Type B pancreatic cell (in vitro differentiated cells): ENCODE measurements at regions not wholly inside any gene's neighbourhood (a gene's known extent, or its start where the extent isn't known, plus 50 kb on each side); places are given as distances from the start of the nearest gene placed in this dataset.

Source experiments
- DNase-seq: peaks from one replicate; pipeline ENCODE4 v3.0.0; 2021; ENCODE audit warnings: mixed read lengths; ENCODE audit not compliant: unreplicated experiment; ENCODE audit errors: extremely low spot score
- H3K27ac Mint-ChIP-seq: 2 replicates; pipeline ENCODE4 v1.8.0; 2021; ENCODE audit warnings: mild to moderate bottlenecking, mixed read lengths
- H3K27me3 Mint-ChIP-seq: 2 replicates; pipeline ENCODE4 v1.8.0; 2021; ENCODE audit warnings: mixed read lengths
- H3K36me3 Mint-ChIP-seq: 2 replicates; pipeline ENCODE4 v1.8.0; 2021; ENCODE audit warnings: mixed read lengths
- H3K4me1 Mint-ChIP-seq: one replicate; pipeline ENCODE4 v1.8.0; 2021; ENCODE audit warnings: mixed read lengths; ENCODE audit not compliant: unreplicated experiment
- H3K4me3 Mint-ChIP-seq: 2 replicates; pipeline ENCODE4 v1.8.0; 2021; ENCODE audit warnings: mild to moderate bottlenecking, mixed read lengths
- H3K9me3 Mint-ChIP-seq: 2 replicates; pipeline ENCODE4 v1.8.0; 2021; ENCODE audit warnings: mixed read lengths
- TF ChIP-seq, protein P1 (sequence below): fragments of 200-600 bp; sonication (generic); conservative IDR thresholded peaks from 2 replicates; pipeline ENCODE4 v1.5.0; 2021; ENCODE audit warnings: antibody characterized with exemption, mild to moderate bottlenecking

DNA sequence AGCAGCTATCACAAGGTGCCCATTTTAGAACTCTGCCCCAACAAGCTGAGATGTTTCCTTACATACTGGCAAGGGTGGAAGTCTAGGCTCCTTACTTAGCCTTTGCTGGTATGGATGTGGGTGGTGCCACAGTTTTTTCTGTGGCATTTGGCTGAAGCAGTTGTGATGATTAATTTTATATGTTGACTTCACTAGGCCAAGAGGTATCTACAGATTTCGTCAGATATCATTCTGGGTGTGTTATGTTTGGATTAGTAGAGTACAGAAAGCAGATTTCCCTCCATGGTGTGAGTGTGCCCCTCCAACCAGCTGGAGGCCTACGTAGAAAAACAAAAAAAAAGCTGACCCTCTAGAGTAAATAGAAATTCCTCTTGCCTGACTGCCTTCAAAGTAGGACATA lies 317.0 kb downstream of the BARHL2 start:
- no peaks in the 10 kb centered on the region for H3K36me3 Mint-ChIP-seq
- no peak overlapping the region for H3K27ac Mint-ChIP-seq
- H3K4me1 Mint-ChIP-seq = peaks cover 6% of the 10 kb centered on the region
- TF ChIP-seq, protein P1, sequence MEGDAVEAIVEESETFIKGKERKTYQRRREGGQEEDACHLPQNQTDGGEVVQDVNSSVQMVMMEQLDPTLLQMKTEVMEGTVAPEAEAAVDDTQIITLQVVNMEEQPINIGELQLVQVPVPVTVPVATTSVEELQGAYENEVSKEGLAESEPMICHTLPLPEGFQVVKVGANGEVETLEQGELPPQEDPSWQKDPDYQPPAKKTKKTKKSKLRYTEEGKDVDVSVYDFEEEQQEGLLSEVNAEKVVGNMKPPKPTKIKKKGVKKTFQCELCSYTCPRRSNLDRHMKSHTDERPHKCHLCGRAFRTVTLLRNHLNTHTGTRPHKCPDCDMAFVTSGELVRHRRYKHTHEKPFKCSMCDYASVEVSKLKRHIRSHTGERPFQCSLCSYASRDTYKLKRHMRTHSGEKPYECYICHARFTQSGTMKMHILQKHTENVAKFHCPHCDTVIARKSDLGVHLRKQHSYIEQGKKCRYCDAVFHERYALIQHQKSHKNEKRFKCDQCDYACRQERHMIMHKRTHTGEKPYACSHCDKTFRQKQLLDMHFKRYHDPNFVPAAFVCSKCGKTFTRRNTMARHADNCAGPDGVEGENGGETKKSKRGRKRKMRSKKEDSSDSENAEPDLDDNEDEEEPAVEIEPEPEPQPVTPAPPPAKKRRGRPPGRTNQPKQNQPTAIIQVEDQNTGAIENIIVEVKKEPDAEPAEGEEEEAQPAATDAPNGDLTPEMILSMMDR = no peak
- no peaks in the 10 kb centered on the region for H3K27me3 Mint-ChIP-seq
- no peaks in the 10 kb centered on the region for H3K9me3 Mint-ChIP-seq
- no peak for DNase-seq
- no peak overlapping the region for H3K4me3 Mint-ChIP-seq

DNA sequence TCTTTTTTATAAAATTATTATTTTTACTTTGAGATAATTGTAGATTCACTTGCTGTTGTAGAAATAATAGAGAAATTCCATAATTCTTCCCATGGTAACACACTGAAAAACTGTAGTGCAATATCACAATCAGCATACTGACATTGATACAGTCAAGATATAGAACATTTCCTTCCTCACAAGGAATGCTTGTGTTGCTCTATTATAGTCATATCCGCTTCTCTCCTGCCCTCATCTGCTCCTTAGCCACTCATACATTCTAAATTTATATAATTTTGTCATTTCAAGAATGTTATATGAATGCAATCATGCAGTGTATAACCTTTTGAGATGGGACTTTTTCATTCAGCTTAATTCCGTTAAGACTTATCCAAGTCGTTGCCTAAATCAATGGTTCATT lies 320.2 kb downstream of the BARHL2 start:
- no peaks in the 10 kb centered on the region for H3K27me3 Mint-ChIP-seq

DNA sequence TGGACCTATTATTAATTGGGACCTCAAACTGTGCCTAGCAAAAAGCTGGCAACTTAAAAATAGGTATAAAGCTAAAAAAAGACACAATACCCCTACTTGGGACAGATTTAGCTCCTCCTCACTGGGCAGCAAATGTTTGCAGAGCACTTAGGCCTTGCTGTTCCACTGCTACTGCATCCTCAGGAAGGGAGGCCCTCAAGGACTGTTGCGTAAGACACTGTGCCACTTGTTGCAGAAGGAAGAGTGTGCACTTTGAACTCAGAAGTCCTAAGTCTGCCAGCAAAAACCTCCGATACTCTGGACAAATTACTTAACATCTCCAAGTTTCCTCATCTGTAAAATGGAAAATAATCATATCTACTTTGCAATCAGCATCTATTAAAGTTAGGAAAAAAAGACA lies 322.9 kb downstream of the BARHL2 start:
- Mint-ChIP-seq H3K4me1 (no peaks in the 10 kb centered on the region), H3K27me3 (no peaks in the 10 kb centered on the region), H3K4me3 (no peak overlapping the region), H3K27ac (no peak overlapping the region), H3K36me3 (no peaks in the 10 kb centered on the region), H3K9me3 (no peaks in the 10 kb centered on the region)
- DNase-seq = no peak
- TF ChIP-seq, protein P1 = no peak

More for the DNA sequence above, 320.2 kb downstream of the BARHL2 start:
- Mint-ChIP-seq H3K4me1 (no peaks in the 10 kb centered on the region), H3K36me3 (no peaks in the 10 kb centered on the region), H3K4me3 (no peak overlapping the region), H3K9me3 (no peaks in the 10 kb centered on the region), H3K27ac (no peak overlapping the region)
- DNase-seq = no peak
- TF ChIP-seq, protein P1 = no peak

DNA sequence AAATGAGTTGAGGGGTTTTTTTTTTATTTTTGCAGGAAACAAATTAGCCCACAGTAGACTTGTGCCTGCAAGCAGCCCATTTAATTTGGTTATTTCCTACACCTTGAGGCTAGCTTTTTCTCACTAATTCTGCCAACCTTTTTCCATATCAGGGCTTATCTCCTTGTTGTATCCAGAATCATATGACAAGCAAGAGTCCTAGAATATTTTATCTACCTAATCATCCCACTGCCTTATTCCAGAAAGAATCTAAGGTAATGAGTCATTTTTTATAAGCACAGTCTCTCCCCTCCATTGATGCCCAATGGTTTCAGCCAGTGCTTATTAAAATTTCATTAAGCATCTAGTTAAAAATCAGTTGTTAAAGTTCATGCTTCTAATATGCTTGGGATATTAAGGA lies 324.1 kb downstream of the BARHL2 start:
- no peaks in the 10 kb centered on the region for H3K36me3 Mint-ChIP-seq
- peaks cover 2% of the 10 kb centered on the region for H3K4me1 Mint-ChIP-seq
- no peak overlapping the region for H3K27ac Mint-ChIP-seq
- no peaks in the 10 kb centered on the region for H3K27me3 Mint-ChIP-seq
- H3K9me3 Mint-ChIP-seq = no peaks in the 10 kb centered on the region
- TF ChIP-seq, protein P1 = no peak
- no peak overlapping the region for H3K4me3 Mint-ChIP-seq
- no peak for DNase-seq

DNA sequence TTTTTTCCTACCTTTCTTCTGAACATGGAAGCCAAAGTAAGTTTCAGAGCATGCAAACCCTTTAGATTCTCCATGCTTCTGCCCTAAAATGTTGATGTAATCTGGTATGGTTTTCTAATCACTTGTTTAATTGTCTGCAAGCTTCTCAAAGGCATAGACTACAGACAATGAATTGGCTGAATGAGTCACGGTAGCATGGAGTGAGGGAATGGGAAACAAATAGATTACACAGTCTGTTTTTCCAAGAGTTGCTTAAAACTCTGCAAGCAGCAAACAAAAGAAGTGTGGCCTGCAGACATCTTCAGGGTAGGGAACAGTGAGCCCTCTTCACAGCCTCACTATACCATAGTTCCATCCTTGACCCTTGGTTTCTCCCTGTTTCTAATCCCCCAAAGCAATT lies 326.0 kb downstream of the BARHL2 start:
- Mint-ChIP-seq H3K4me1 (peaks cover 7% of the 10 kb centered on the region), H3K36me3 (no peaks in the 10 kb centered on the region), H3K4me3 (no peak overlapping the region), H3K27ac (no peak overlapping the region), H3K9me3 (no peaks in the 10 kb centered on the region), H3K27me3 (no peaks in the 10 kb centered on the region)
- DNase-seq = no peak
- TF ChIP-seq, protein P1 = no peak

DNA sequence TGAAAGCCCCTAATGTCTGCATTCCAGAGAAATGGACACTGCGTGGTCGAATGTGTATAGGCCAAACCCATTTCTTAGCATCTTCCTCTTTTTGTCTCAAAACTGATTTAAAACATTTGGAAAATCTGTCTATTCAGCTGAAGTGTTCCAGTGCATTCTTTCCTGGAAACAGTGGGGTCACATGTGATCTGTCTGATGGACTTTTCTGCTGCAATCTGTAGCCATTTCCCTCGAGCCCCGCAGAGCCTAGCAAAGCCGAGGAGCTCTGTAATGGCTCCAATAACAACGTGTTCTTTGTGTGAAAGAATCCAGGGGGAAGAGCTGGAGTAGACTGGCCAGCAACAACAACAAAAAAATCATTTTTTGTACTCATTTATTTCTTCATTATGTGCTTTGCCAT lies 329.3 kb downstream of the BARHL2 start:
- no peaks in the 10 kb centered on the region for H3K9me3 Mint-ChIP-seq
- no peak overlapping the region for H3K4me3 Mint-ChIP-seq
- H3K4me1 Mint-ChIP-seq = peaks cover 14% of the 10 kb centered on the region
- TF ChIP-seq, protein P1 = no peak
- peak overlapping the region; percentile 47 for H3K27ac Mint-ChIP-seq
- no peaks in the 10 kb centered on the region for H3K36me3 Mint-ChIP-seq
- DNase-seq = no peak
- H3K27me3 Mint-ChIP-seq = no peaks in the 10 kb centered on the region
